ENCODE measurements at regions not wholly inside any gene's neighbourhood (a gene's known extent, or its start where the extent isn't known, plus 50 kb on each side); places are given as distances from the start of the nearest gene placed in this dataset.

DNA sequence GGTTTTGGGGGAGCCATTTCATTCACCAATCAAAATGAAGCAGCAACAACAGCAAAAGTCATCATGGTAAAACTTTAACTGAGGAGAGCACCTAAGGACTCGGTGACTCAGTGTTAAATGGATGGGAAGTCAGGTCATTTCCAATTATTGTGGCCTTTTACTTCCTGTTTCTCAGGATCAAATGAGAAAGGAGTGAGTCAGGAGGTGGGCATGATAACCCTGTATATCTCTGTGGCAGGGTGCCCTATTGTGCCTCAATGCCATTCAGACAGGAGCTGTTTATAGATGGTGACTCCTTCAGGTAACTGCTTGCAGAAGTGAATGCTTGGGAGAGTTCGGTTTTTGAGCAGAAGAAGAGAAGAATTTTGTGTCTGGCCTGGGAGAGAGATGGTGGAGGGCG is 135.5 kb upstream of the CPM start:
- TF ChIP-seq POLR2A (IDR thresholded peaks at IDR 0.05), result no peak
- TF ChIP-seq, protein P1, sequence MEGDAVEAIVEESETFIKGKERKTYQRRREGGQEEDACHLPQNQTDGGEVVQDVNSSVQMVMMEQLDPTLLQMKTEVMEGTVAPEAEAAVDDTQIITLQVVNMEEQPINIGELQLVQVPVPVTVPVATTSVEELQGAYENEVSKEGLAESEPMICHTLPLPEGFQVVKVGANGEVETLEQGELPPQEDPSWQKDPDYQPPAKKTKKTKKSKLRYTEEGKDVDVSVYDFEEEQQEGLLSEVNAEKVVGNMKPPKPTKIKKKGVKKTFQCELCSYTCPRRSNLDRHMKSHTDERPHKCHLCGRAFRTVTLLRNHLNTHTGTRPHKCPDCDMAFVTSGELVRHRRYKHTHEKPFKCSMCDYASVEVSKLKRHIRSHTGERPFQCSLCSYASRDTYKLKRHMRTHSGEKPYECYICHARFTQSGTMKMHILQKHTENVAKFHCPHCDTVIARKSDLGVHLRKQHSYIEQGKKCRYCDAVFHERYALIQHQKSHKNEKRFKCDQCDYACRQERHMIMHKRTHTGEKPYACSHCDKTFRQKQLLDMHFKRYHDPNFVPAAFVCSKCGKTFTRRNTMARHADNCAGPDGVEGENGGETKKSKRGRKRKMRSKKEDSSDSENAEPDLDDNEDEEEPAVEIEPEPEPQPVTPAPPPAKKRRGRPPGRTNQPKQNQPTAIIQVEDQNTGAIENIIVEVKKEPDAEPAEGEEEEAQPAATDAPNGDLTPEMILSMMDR (IDR thresholded peaks at IDR 0.05), result no peak

Data from lower leg skin (tissue), 3 donors.